GM12874 (cell line): ENCODE measurements at regions not wholly inside any gene's neighbourhood (a gene's known extent, or its start where the extent isn't known, plus 50 kb on each side); places are given as distances from the start of the nearest gene placed in this dataset.

Experiments
- CTCF ChIP-seq: IDR thresholded peaks from 2 replicates; pipeline ENCODE4 v1.5.1; 2011; ENCODE audit warnings: low read depth, mild to moderate bottlenecking, control low read depth, low read length, moderate library complexity; ENCODE audit not compliant: insufficient read depth

GRCh38 chr12:23221926-23222325 is 597.0 kb downstream of the ETNK1 start:
- no peak for TF ChIP-seq CTCF

GRCh38 chr12:23222801-23223200 is 597.8 kb downstream of the ETNK1 start:
- TF ChIP-seq CTCF: no peak

GRCh38 chr12:23228101-23228500 is 603.1 kb downstream of the ETNK1 start:
- TF ChIP-seq CTCF: no peak

- TF ChIP-seq CTCF: no peak
These were observed 605.9 kb downstream of the ETNK1 start for GRCh38 chr12:23230899-23231298.

- TF ChIP-seq CTCF: no peak
These were observed 611.3 kb downstream of the ETNK1 start for GRCh38 chr12:23236066-23236780.

- no peak for TF ChIP-seq CTCF
These were observed 611.8 kb downstream of the ETNK1 start for GRCh38 chr12:23236811-23237210.

- TF ChIP-seq CTCF: no peak
These were observed 613.2 kb downstream of the ETNK1 start for GRCh38 chr12:23238190-23238589.

- TF ChIP-seq CTCF: no peak
These were observed 614.0 kb downstream of the ETNK1 start for GRCh38 chr12:23238957-23239356.
